ENCODE measurements at regions not wholly inside any gene's neighbourhood (a gene's known extent, or its start where the extent isn't known, plus 50 kb on each side); places are given as distances from the start of the nearest gene placed in this dataset.

- no peak for DNase-seq
Measured at GRCh38 chr10:4086131-4086898, 301.3 kb upstream of the KLF6 start.

GRCh38 chr10:4083509-4084003 lies 298.5 kb upstream of the KLF6 start:
- DNase-seq, result peak; percentile 7

GRCh38 chr10:4082861-4083260 lies 297.9 kb upstream of the KLF6 start:
- DNase-seq, result no peak

GRCh38 chr10:4081685-4082111 lies 296.7 kb upstream of the KLF6 start:
- DNase-seq, result no peak

- no peak for DNase-seq
Measured at GRCh38 chr10:4080225-4080805, 295.3 kb upstream of the KLF6 start.

GRCh38 chr10:4079803-4080202 lies 294.8 kb upstream of the KLF6 start:
- no peak for DNase-seq

GRCh38 chr10:4077804-4078203 lies 292.8 kb upstream of the KLF6 start:
- DNase-seq, result no peak

GRCh38 chr10:4076983-4077382 lies 292.0 kb upstream of the KLF6 start:
- DNase-seq, result no peak

GRCh38 chr10:4075443-4075842 lies 290.4 kb upstream of the KLF6 start:
- no peak for DNase-seq

- DNase-seq, result no peak
Measured at GRCh38 chr10:4074545-4075407, 289.8 kb upstream of the KLF6 start.

GRCh38 chr10:4073912-4074311 lies 288.9 kb upstream of the KLF6 start:
- DNase-seq, result no peak

GRCh38 chr10:4070921-4071660 lies 286.1 kb upstream of the KLF6 start:
- DNase-seq, result no peak

- no peak for DNase-seq
Measured at GRCh38 chr10:4070184-4070583, 285.2 kb upstream of the KLF6 start.

GRCh38 chr10:4069491-4069890 lies 284.5 kb upstream of the KLF6 start:
- no peak for DNase-seq

- no peak for DNase-seq
Measured at GRCh38 chr10:4068629-4069028, 283.6 kb upstream of the KLF6 start.

- DNase-seq, result no peak
Measured at GRCh38 chr10:4067931-4068561, 283.0 kb upstream of the KLF6 start.

GRCh38 chr10:4067531-4067930 lies 282.5 kb upstream of the KLF6 start:
- DNase-seq, result no peak

- DNase-seq, result no peak
Measured at GRCh38 chr10:4066581-4067390, 281.8 kb upstream of the KLF6 start.

- no peak for DNase-seq
Measured at GRCh38 chr10:4064489-4064888, 279.5 kb upstream of the KLF6 start.

- DNase-seq, result no peak
Measured at GRCh38 chr10:4063717-4064116, 278.7 kb upstream of the KLF6 start.

GRCh38 chr10:4062751-4063150 lies 277.7 kb upstream of the KLF6 start:
- no peak for DNase-seq

GRCh38 chr10:4062072-4062471 lies 277.1 kb upstream of the KLF6 start:
- no peak for DNase-seq

Data from NCI-H446 treated with DMSO at 0.1 percent for 48 hours (cell line).